CD14-positive monocyte (primary cell): ENCODE measurements at regions not wholly inside any gene's neighbourhood (a gene's known extent, or its start where the extent isn't known, plus 50 kb on each side); places are given as distances from the start of the nearest gene placed in this dataset.

Source experiments
- DNase-seq, 3 donors: peaks; one replicate each; pipeline ENCODE4 v3.0.0-alpha.2; 2011 to 2022
- H2AFZ ChIP-seq: 2 replicates; pipeline ENCODE4 v1.6.0; 2012; ENCODE audit warnings: mild to moderate bottlenecking, low read depth, low read length, inconsistent platforms; ENCODE audit not compliant: insufficient read depth, poor library complexity, severe bottlenecking
- H3K27ac ChIP-seq, 2 donors: 1 replicate in 1 of 2; 2 replicates in 1 of 2; pipeline ENCODE4 v1.5.1; 2012 to 2013; ENCODE audit warnings: low read length in 2 of 2, control low read depth in 1 of 2, inconsistent platforms in 1 of 2, low read depth in 1 of 2, mild to moderate bottlenecking in 1 of 2
- H3K27me3 ChIP-seq, 2 donors: one replicate each; pipeline versions ENCODE4 v1.6.0 to v1.6.1; 2011 to 2013; ENCODE audit warnings: low read length in 2 of 2; ENCODE audit not compliant: control insufficient read depth in 2 of 2, insufficient read depth in 2 of 2
- H3K36me3 ChIP-seq, 2 donors: replicated peaks in 1 of 2; 1 replicate in 1 of 2; 2 replicates in 1 of 2; pipeline versions ENCODE4 v1.5.1 to v1.6.1; 2012 to 2013; ENCODE audit warnings: low read length in 2 of 2, control low read depth in 1 of 2, inconsistent platforms in 1 of 2, mild to moderate bottlenecking in 1 of 2; ENCODE audit not compliant: insufficient read depth in 2 of 2, control insufficient read depth in 1 of 2
- H3K4me1 ChIP-seq, 2 donors: 1 replicate in 1 of 2; 2 replicates in 1 of 2; pipeline versions ENCODE4 v1.5.1 to v1.6.1; 2012 to 2013; ENCODE audit warnings: low read length in 2 of 2, control low read depth in 1 of 2, inconsistent platforms in 1 of 2, mild to moderate bottlenecking in 1 of 2, moderate library complexity in 1 of 2; ENCODE audit not compliant: insufficient read depth in 2 of 2, control insufficient read depth in 1 of 2
- H3K4me2 ChIP-seq: replicated peaks from 2 replicates; pipeline ENCODE3; 2012; ENCODE audit warnings: low read length, moderate library complexity, mild to moderate bottlenecking; ENCODE audit not compliant: poor library complexity, severe bottlenecking; ENCODE audit errors: extremely low read depth
- H3K4me3 ChIP-seq, 3 experiments: fragments of 200-600 bp in 1 of 3; sonication (generic) in 1 of 3; replicated peaks in 1 of 3; 1 replicate in 2 of 3; 2 replicates in 1 of 3; pipeline ENCODE4 v1.5.1; 2011 to 2013; ENCODE audit warnings: low read length in 3 of 3, mild to moderate bottlenecking in 3 of 3, control low read depth in 2 of 3, low read depth in 2 of 3, inconsistent platforms in 1 of 3, moderate library complexity in 1 of 3
- H3K79me2 ChIP-seq: 2 replicates; pipeline ENCODE4 v1.6.0; 2012; ENCODE audit warnings: mild to moderate bottlenecking, control low read depth, inconsistent platforms, low read length, moderate library complexity; ENCODE audit not compliant: insufficient read depth
- H3K9ac ChIP-seq: 2 replicates; pipeline ENCODE4 v1.6.0; 2017; ENCODE audit warnings: low read length, mild to moderate bottlenecking; ENCODE audit not compliant: insufficient read depth, poor library complexity, severe bottlenecking
- H3K9me3 ChIP-seq, 2 donors: replicated peaks in 1 of 2; 1 replicate in 1 of 2; 2 replicates in 1 of 2; pipeline versions ENCODE4 v1.5.1 to v1.6.1; 2012 to 2013; ENCODE audit warnings: low read length in 2 of 2, control low read depth in 1 of 2; ENCODE audit not compliant: control insufficient read depth in 1 of 2, insufficient read depth in 1 of 2
- H4K20me1 ChIP-seq: 2 replicates; pipeline ENCODE4 v1.6.0; 2012; ENCODE audit warnings: mild to moderate bottlenecking, low read length, control low read depth, moderate library complexity; ENCODE audit not compliant: insufficient read depth
- H3K27ac Mint-ChIP-seq, 7 donors: one replicate each; pipeline ENCODE4 v1.8.0; 2020; ENCODE audit warnings: mild to moderate bottlenecking in 7 of 7, mixed read lengths in 7 of 7, moderate library complexity in 6 of 7, inconsistent platforms in 2 of 7
- H3K27me3 Mint-ChIP-seq, 3 donors: one replicate each; pipeline ENCODE4 v1.8.0; 2021 to 2022; ENCODE audit warnings: low read depth in 3 of 3, mild to moderate bottlenecking in 3 of 3, mixed read lengths in 3 of 3, moderate library complexity in 3 of 3, inconsistent platforms in 1 of 3
- H3K36me3 Mint-ChIP-seq, 2 donors: one replicate each; pipeline ENCODE4 v1.8.0; 2020; ENCODE audit warnings: mixed read lengths in 2 of 2, inconsistent platforms in 1 of 2, mild to moderate bottlenecking in 1 of 2
- H3K4me1 Mint-ChIP-seq: one replicate; pipeline ENCODE4 v1.8.0; 2020; ENCODE audit warnings: mild to moderate bottlenecking, mixed read lengths
- H3K4me3 Mint-ChIP-seq, 2 donors: one replicate each; pipeline ENCODE4 v1.8.0; 2020; ENCODE audit warnings: mild to moderate bottlenecking in 2 of 2, mixed read lengths in 2 of 2, moderate library complexity in 1 of 2
- H3K9me3 Mint-ChIP-seq, 7 donors: one replicate each; pipeline ENCODE4 v1.8.0; 2020 to 2022; ENCODE audit warnings: mixed read lengths in 7 of 7, mild to moderate bottlenecking in 6 of 7, moderate library complexity in 6 of 7, inconsistent platforms in 2 of 7
- CTCF ChIP-seq: fragments of 200-600 bp; IDR thresholded peaks from one replicate; pipeline ENCODE4 v1.8.0; 2022; ENCODE audit warnings: antibody characterized with exemption, mild to moderate bottlenecking
- WGBS: methylation state at CpG from one replicate; pipeline ENCODE4 v1.1.5; 2013; ENCODE audit warnings: missing lambda C conversion rate; ENCODE audit not compliant: insufficient coverage; 5-methylcytosine and 5-hydroxymethylcytosine counted together
- intact Hi-C, 2 donors: fragments of 100-400 bp; cut with micrococcal nuclease; formaldehyde crosslinking; loops; one replicate each; pipeline versions ENCODE4 v1.15.0 to v1.15.1; 2023

GRCh38 chr11:71106671-71107070, 145.7 kb downstream of the SHANK2 start:
- Mint-ChIP-seq H3K4me1 (no peaks in the 10 kb centered on the region), H3K36me3 (no peaks in the 10 kb centered on the region), H3K27me3 (peaks cover 5 to 10% (median 9%) of the 10 kb centered on the region in 3 donors), H3K27ac (no peak overlapping the region), H3K4me3 (no peak overlapping the region), H3K9me3 (no peaks in the 10 kb centered on the region)
- 100% methylated on average over 5 of the region's 6 CpGs for WGBS
- intact Hi-C loops, result no loop called here
- Histone ChIP-seq H3K36me3 (no peaks in the 10 kb centered on the region), H2AFZ (no peak overlapping the region), H3K4me3 (no peak overlapping the region), H4K20me1 (no peaks in the 10 kb centered on the region), H3K4me2 (no peak overlapping the region), H3K9me3 (no peaks in the 10 kb centered on the region), H3K27me3 (no peaks in the 10 kb centered on the region), H3K9ac (no peak overlapping the region), H3K79me2 (no peaks in the 10 kb centered on the region), H3K4me1 (no peaks in the 10 kb centered on the region), H3K27ac (no peak overlapping the region)
- DNase-seq, result no peak
- no peak for TF ChIP-seq CTCF

- Histone ChIP-seq H3K36me3 (no peaks in the 10 kb centered on the region), H3K4me1 (no peaks in the 10 kb centered on the region), H3K4me2 (no peak overlapping the region), H2AFZ (no peak overlapping the region), H3K4me3 (no peak overlapping the region), H3K27ac (no peak overlapping the region), H3K79me2 (no peaks in the 10 kb centered on the region), H3K9ac (no peak overlapping the region), H4K20me1 (no peaks in the 10 kb centered on the region), H3K27me3 (no peaks in the 10 kb centered on the region), H3K9me3 (no peaks in the 10 kb centered on the region)
- H3K27ac Mint-ChIP-seq, result no peak overlapping the region
- peaks cover 7 to 13% (median 12%) of the 10 kb centered on the region in 3 donors for H3K27me3 Mint-ChIP-seq
- H3K9me3 Mint-ChIP-seq, result peaks cover 0 to 2% (median 0%) of the 10 kb centered on the region in 7 donors
- DNase-seq, result no peak
- H3K36me3 Mint-ChIP-seq, result no peaks in the 10 kb centered on the region
- WGBS, result 93% methylated on average over 4 of the region's 7 CpGs
- intact Hi-C loops, result no loop called here
- no peaks in the 10 kb centered on the region for H3K4me1 Mint-ChIP-seq
- TF ChIP-seq CTCF, result no peak
- no peak overlapping the region for H3K4me3 Mint-ChIP-seq
Observed at GRCh38 chr11:71103266-71103665, 149.1 kb downstream of the SHANK2 start.
